Neuronal stem cell (in vitro differentiated cells): ENCODE measurements at regions not wholly inside any gene's neighbourhood (a gene's known extent, or its start where the extent isn't known, plus 50 kb on each side); places are given as distances from the start of the nearest gene placed in this dataset.

Experiments
- DNase-seq: peaks from one replicate; pipeline ENCODE4 v3.0.0-alpha.2; 2013; ENCODE audit warnings: low spot score
- H2AFZ ChIP-seq: one replicate; pipeline ENCODE4 v1.6.1; 2013; ENCODE audit warnings: mild to moderate bottlenecking, low read length, inconsistent platforms
- H2AK5ac ChIP-seq: 2 replicates; pipeline ENCODE4 v1.6.1; 2013; ENCODE audit warnings: low read depth, mild to moderate bottlenecking, inconsistent platforms, low read length, moderate library complexity, mixed read lengths
- H2BK120ac ChIP-seq: 2 replicates; pipeline ENCODE4 v1.6.1; 2013; ENCODE audit warnings: low read depth, mild to moderate bottlenecking, inconsistent platforms, low read length, moderate library complexity, mixed read lengths
- H2BK12ac ChIP-seq: one replicate; pipeline ENCODE4 v1.6.1; 2013; ENCODE audit warnings: low read length, inconsistent platforms
- H2BK15ac ChIP-seq: 2 replicates; pipeline ENCODE4 v1.6.1; 2013; ENCODE audit warnings: mild to moderate bottlenecking, low read length, inconsistent platforms, mixed read lengths
- H2BK5ac ChIP-seq: one replicate; pipeline ENCODE4 v1.6.1; 2013; ENCODE audit warnings: inconsistent platforms, mild to moderate bottlenecking, low read length, moderate library complexity
- H3K14ac ChIP-seq: one replicate; pipeline ENCODE4 v1.6.1; 2013; ENCODE audit warnings: low read length, inconsistent platforms
- H3K18ac ChIP-seq: 2 replicates; pipeline ENCODE4 v1.6.1; 2013; ENCODE audit warnings: low read length, inconsistent platforms
- H3K23ac ChIP-seq: 2 replicates; pipeline ENCODE4 v1.6.1; 2013; ENCODE audit warnings: low read depth, mild to moderate bottlenecking, mixed read lengths, low read length, inconsistent platforms; ENCODE audit not compliant: poor library complexity
- H3K27ac ChIP-seq: replicated peaks from 3 replicates; pipeline ENCODE4 v1.5.1; 2013; ENCODE audit warnings: low read length, inconsistent platforms
- H3K27me3 ChIP-seq, 3 experiments: 2 replicates each; pipeline ENCODE4 v1.6.1; 2013; ENCODE audit warnings: low read length in 3 of 3, mild to moderate bottlenecking in 2 of 3, inconsistent platforms in 1 of 3, low read depth in 1 of 3, mixed read lengths in 1 of 3, moderate library complexity in 1 of 3; ENCODE audit not compliant: control insufficient read depth in 3 of 3, insufficient read depth in 3 of 3
- H3K36me3 ChIP-seq, 2 donors: replicated peaks in 1 of 2; 2 replicates each; pipeline ENCODE4 v1.6.1; 2013; ENCODE audit warnings: low read length in 2 of 2; ENCODE audit not compliant: control insufficient read depth in 2 of 2, insufficient read depth in 2 of 2
- H3K4ac ChIP-seq: 2 replicates; pipeline ENCODE4 v1.6.1; 2013; ENCODE audit warnings: inconsistent platforms, mild to moderate bottlenecking, low read length, moderate library complexity
- H3K4me1 ChIP-seq, 2 donors: 1 replicate in 1 of 2; 2 replicates in 1 of 2; pipeline ENCODE4 v1.6.1; 2013; ENCODE audit warnings: low read length in 2 of 2, low read depth in 1 of 2; ENCODE audit not compliant: control insufficient read depth in 2 of 2, insufficient read depth in 1 of 2
- H3K4me2 ChIP-seq: one replicate; pipeline ENCODE4 v1.6.1; 2013; ENCODE audit warnings: mild to moderate bottlenecking, low read length, inconsistent platforms; ENCODE audit not compliant: insufficient read depth, poor library complexity, severe bottlenecking
- H3K4me3 ChIP-seq, 2 donors: 2 replicates each; pipeline ENCODE4 v1.5.1; 2013; ENCODE audit warnings: low read length in 2 of 2, mild to moderate bottlenecking in 2 of 2, inconsistent platforms in 1 of 2, moderate library complexity in 1 of 2
- H3K79me1 ChIP-seq: one replicate; pipeline ENCODE4 v1.6.1; 2013; ENCODE audit warnings: low read depth, mild to moderate bottlenecking, inconsistent platforms, low read length, moderate library complexity
- H3K9ac ChIP-seq: one replicate; pipeline ENCODE4 v1.6.1; 2013; ENCODE audit warnings: mild to moderate bottlenecking, low read depth, low read length, inconsistent platforms; ENCODE audit not compliant: poor library complexity
- H3K9me3 ChIP-seq, 2 donors: replicated peaks in 1 of 2; 2 replicates each; pipeline versions ENCODE3 to v1.6.1; 2013; ENCODE audit warnings: low read length in 2 of 2, mild to moderate bottlenecking in 2 of 2, inconsistent platforms in 1 of 2, low read depth in 1 of 2, mixed read lengths in 1 of 2, moderate library complexity in 1 of 2; ENCODE audit not compliant: control insufficient read depth in 2 of 2, insufficient read depth in 1 of 2
- H4K8ac ChIP-seq: one replicate; pipeline ENCODE4 v1.6.1; 2013; ENCODE audit warnings: low read depth, mild to moderate bottlenecking, inconsistent platforms, low read length, moderate library complexity
- H4K91ac ChIP-seq: one replicate; pipeline ENCODE4 v1.6.1; 2013; ENCODE audit warnings: low read length, low read depth, mild to moderate bottlenecking, inconsistent platforms; ENCODE audit not compliant: poor library complexity
- WGBS, 2 donors: extraction: QIAGEN DNeasy Blood & Tissue Kit; methylation state at CpG; one replicate each; pipeline ENCODE4 v1.1.7; 2013; ENCODE audit warnings: missing lambda C conversion rate in 2 of 2, mixed read lengths in 1 of 2; ENCODE audit not compliant: insufficient read length in 2 of 2, insufficient replicate concordance in 1 of 2; ENCODE audit errors: extremely low coverage in 2 of 2; 5-methylcytosine and 5-hydroxymethylcytosine counted together

GRCh38 chr13:112219740-112220139 is 152.8 kb downstream of the SOX1 start:
- no peak overlapping the region for H2BK12ac ChIP-seq
- H3K4me2 ChIP-seq = no peak overlapping the region
- peak overlapping the region; percentile 14 for H2AFZ ChIP-seq
- H3K79me1 ChIP-seq = no peaks in the 10 kb centered on the region
- no peak overlapping the region for H4K8ac ChIP-seq
- no peak overlapping the region for H3K9ac ChIP-seq
- H3K27me3 ChIP-seq = no peaks in the 10 kb centered on the region
- H3K18ac ChIP-seq = no peak overlapping the region
- H3K4ac ChIP-seq = no peak overlapping the region
- H2BK15ac ChIP-seq = no peak overlapping the region
- H3K27ac ChIP-seq = no peak overlapping the region
- no peak overlapping the region for H3K4me3 ChIP-seq
- no peak for DNase-seq
- no peak overlapping the region for H2AK5ac ChIP-seq
- peaks cover 0 to 3% of the 10 kb centered on the region in 2 donors for H3K36me3 ChIP-seq
- peaks cover 17 to 30% of the 10 kb centered on the region in 2 donors for H3K4me1 ChIP-seq
- WGBS, 2 donors = no CpG with 5 or more reads among the region's 8 CpGs
- no peak overlapping the region for H2BK5ac ChIP-seq
- no peak overlapping the region for H3K23ac ChIP-seq
- H2BK120ac ChIP-seq = no peak overlapping the region
- no peak overlapping the region for H4K91ac ChIP-seq
- H3K14ac ChIP-seq = no peak overlapping the region
- peaks cover 0 to 3% of the 10 kb centered on the region in 2 donors for H3K9me3 ChIP-seq

- Histone ChIP-seq H3K9ac (no peak overlapping the region), H3K14ac (no peak overlapping the region), H3K4me3 (no peak overlapping the region), H3K23ac (no peak overlapping the region), H3K4me2 (no peak overlapping the region), H2AFZ (no peak overlapping the region), H4K91ac (no peak overlapping the region), H3K9me3 (peaks cover 0 to 3% of the 10 kb centered on the region in 2 donors), H2BK12ac (no peak overlapping the region), H3K4ac (no peak overlapping the region), H3K18ac (no peak overlapping the region), H3K79me1 (no peaks in the 10 kb centered on the region), H4K8ac (no peak overlapping the region), H3K27ac (no peak overlapping the region), H3K27me3 (no peaks in the 10 kb centered on the region), H3K36me3 (peaks cover 0 to 3% of the 10 kb centered on the region in 2 donors), H2AK5ac (no peak overlapping the region), H2BK15ac (no peak overlapping the region), H3K4me1 (peaks cover 17 to 30% of the 10 kb centered on the region in 2 donors), H2BK5ac (no peak overlapping the region), H2BK120ac (no peak overlapping the region)
- WGBS, 2 donors = no CpG with 5 or more reads among the region's 15 CpGs
- no peak for DNase-seq
Observed at GRCh38 chr13:112220296-112220875, 153.4 kb downstream of the SOX1 start.

- no peak overlapping the region for H3K18ac ChIP-seq
- no peak overlapping the region for H2AK5ac ChIP-seq
- no peak overlapping the region for H2BK15ac ChIP-seq
- no peak overlapping the region for H3K4me3 ChIP-seq
- peaks cover 17 to 30% of the 10 kb centered on the region in 2 donors for H3K4me1 ChIP-seq
- H2BK120ac ChIP-seq = no peak overlapping the region
- H3K79me1 ChIP-seq = no peaks in the 10 kb centered on the region
- WGBS, 2 donors = no CpG with 5 or more reads among the region's 15 CpGs
- H3K14ac ChIP-seq = no peak overlapping the region
- no peak overlapping the region for H2BK12ac ChIP-seq
- H4K8ac ChIP-seq = no peak overlapping the region
- H3K9ac ChIP-seq = no peak overlapping the region
- peaks cover 0 to 3% of the 10 kb centered on the region in 2 donors for H3K36me3 ChIP-seq
- H3K23ac ChIP-seq = no peak overlapping the region
- H4K91ac ChIP-seq = no peak overlapping the region
- no peaks in the 10 kb centered on the region for H3K27me3 ChIP-seq
- H3K27ac ChIP-seq = no peak overlapping the region
- no peak overlapping the region for H3K4me2 ChIP-seq
- H3K4ac ChIP-seq = no peak overlapping the region
- DNase-seq = no peak
- H3K9me3 ChIP-seq = peaks cover 0 to 3% of the 10 kb centered on the region in 2 donors
- H2BK5ac ChIP-seq = no peak overlapping the region
- H2AFZ ChIP-seq = no peak overlapping the region
Observed at GRCh38 chr13:112220925-112221324, 154.0 kb downstream of the SOX1 start.

- no peak overlapping the region for H3K9ac ChIP-seq
- no CpG with 5 or more reads among the region's 14 CpGs for WGBS, 2 donors
Observed at GRCh38 chr13:112222971-112223370, 153.2 kb upstream of the SPACA7 start.

More at GRCh38 chr13:112222971-112223370, 153.2 kb upstream of the SPACA7 start:
- Histone ChIP-seq H3K14ac (no peak overlapping the region), H3K4me3 (no peak overlapping the region), H4K8ac (no peak overlapping the region), H2BK5ac (no peak overlapping the region), H2AFZ (no peak overlapping the region), H3K9me3 (peaks cover 0 to 10% of the 10 kb centered on the region in 2 donors), H2BK12ac (peak overlapping the region; percentile 88), H3K4ac (no peak overlapping the region), H2BK15ac (peak overlapping the region; percentile 56), H2BK120ac (no peak overlapping the region), H3K4me2 (no peak overlapping the region), H2AK5ac (peak overlapping the region; percentile 12), H3K27me3 (no peaks in the 10 kb centered on the region), H3K36me3 (no peaks in the 10 kb centered on the region), H3K79me1 (no peaks in the 10 kb centered on the region), H3K23ac (no peak overlapping the region), H3K27ac (no peak overlapping the region), H4K91ac (no peak overlapping the region), H3K18ac (peak overlapping the region; percentile 44), H3K4me1 (peaks cover 12 to 22% of the 10 kb centered on the region in 2 donors)
- DNase-seq = no peak
